ENCODE measurements at regions not wholly inside any gene's neighbourhood (a gene's known extent, or its start where the extent isn't known, plus 50 kb on each side); places are given as distances from the start of the nearest gene placed in this dataset.
"Not testable (repeated sequence)": the region's sequence is repeated elsewhere in the genome, so short reads cannot be mapped to it uniquely, and the experiment has no call there.

- DNase-seq (ENCODE audit: low spot score), result no peak
Measured at GRCh38 chr6:56745971-56746370, 103.3 kb upstream of the DST start.

- no peak for DNase-seq (ENCODE audit: low spot score)
Measured at GRCh38 chr6:56745081-56745480, 102.4 kb upstream of the DST start.

GRCh38 chr6:56744528-56744927 is 101.8 kb upstream of the DST start:
- no peak for DNase-seq (ENCODE audit: low spot score)

- no peak for DNase-seq (ENCODE audit: low spot score)
Measured at GRCh38 chr6:56742122-56742791, 99.6 kb upstream of the DST start.

- DNase-seq (ENCODE audit: low spot score), result no peak
Measured at GRCh38 chr6:56741472-56741871, 98.8 kb upstream of the DST start.

GRCh38 chr6:56739836-56740815 is 97.4 kb upstream of the DST start:
- no peak for DNase-seq (ENCODE audit: low spot score)

GRCh38 chr6:56736804-56737203 is 94.1 kb upstream of the DST start:
- no peak for DNase-seq (ENCODE audit: low spot score)

- no peak for DNase-seq (ENCODE audit: low spot score)
Measured at GRCh38 chr6:56734335-56734734, 91.6 kb upstream of the DST start.

GRCh38 chr6:56733211-56733697 is 90.6 kb upstream of the DST start:
- no peak for DNase-seq (ENCODE audit: low spot score)

- no peak for DNase-seq (ENCODE audit: low spot score)
Measured at GRCh38 chr6:56732517-56732916, 89.8 kb upstream of the DST start.

GRCh38 chr6:56730663-56731529 is 88.2 kb upstream of the DST start:
- DNase-seq (ENCODE audit: low spot score), result no peak

GRCh38 chr6:56729719-56730118 is 87.0 kb upstream of the DST start:
- no peak for DNase-seq (ENCODE audit: low spot score)

- DNase-seq (ENCODE audit: low spot score), result not testable (repeated sequence)
Measured at GRCh38 chr6:56729166-56729565, 86.5 kb upstream of the DST start.

GRCh38 chr6:56727097-56727850 is 84.6 kb upstream of the DST start:
- no peak for DNase-seq (ENCODE audit: low spot score)

- no peak for DNase-seq (ENCODE audit: low spot score)
Measured at GRCh38 chr6:56725254-56725653, 82.6 kb upstream of the DST start.

- DNase-seq (ENCODE audit: low spot score), result no peak
Measured at GRCh38 chr6:56724455-56724854, 81.8 kb upstream of the DST start.

GRCh38 chr6:56720882-56721281 is 78.2 kb upstream of the DST start:
- DNase-seq (ENCODE audit: low spot score), result no peak

GRCh38 chr6:56720202-56720601 is 77.5 kb upstream of the DST start:
- not testable (repeated sequence) for DNase-seq (ENCODE audit: low spot score)

GRCh38 chr6:56719315-56720058 is 76.8 kb upstream of the DST start:
- DNase-seq (ENCODE audit: low spot score), result not testable (repeated sequence)

- no peak for DNase-seq (ENCODE audit: low spot score)
Measured at GRCh38 chr6:56718236-56718635, 75.5 kb upstream of the DST start.

GRCh38 chr6:56716229-56716628 is 73.5 kb upstream of the DST start:
- no peak for DNase-seq (ENCODE audit: low spot score)

Measured in SW480 (cell line).